Colonic mucosa (tissue), 4 donors: ENCODE measurements at regions not wholly inside any gene's neighbourhood (a gene's known extent, or its start where the extent isn't known, plus 50 kb on each side); places are given as distances from the start of the nearest gene placed in this dataset.

Experiments
- DNase-seq: peaks from one replicate; pipeline ENCODE4 v3.0.0-alpha.2; 2020
- H3K27ac ChIP-seq: fragments of 200-600 bp; one replicate; pipeline ENCODE4 v1.8.0; 2021
- H3K27me3 ChIP-seq: fragments of 200-600 bp; one replicate; pipeline ENCODE4 v1.8.0; 2021
- H3K36me3 ChIP-seq: fragments of 200-600 bp; one replicate; pipeline ENCODE4 v1.8.0; 2021
- H3K4me1 ChIP-seq: fragments of 200-600 bp; one replicate; pipeline ENCODE4 v1.8.0; 2021; ENCODE audit warnings: mild to moderate bottlenecking
- H3K4me3 ChIP-seq: fragments of 200-600 bp; one replicate; pipeline ENCODE4 v1.8.0; 2021
- H3K9ac ChIP-seq, 2 donors: one replicate each; pipeline ENCODE4 v1.7.0; 2013; ENCODE audit warnings: control low read depth in 2 of 2, low read depth in 2 of 2, low read length in 2 of 2
- H3K9me3 ChIP-seq: fragments of 200-600 bp; one replicate; pipeline ENCODE4 v1.8.0; 2021
- CTCF ChIP-seq: fragments of 200-600 bp; IDR thresholded peaks from one replicate; pipeline ENCODE4 v1.8.0; 2022; ENCODE audit warnings: antibody characterized with exemption, mild to moderate bottlenecking
- intact Hi-C: fragments of 100-400 bp; cut with DNase I; formaldehyde crosslinking; loops from one replicate; pipeline ENCODE4 v1.14.1; 2022
- donor health status: healthy.
- donor health status: DM: no; HTN: no; CAD: no.
- donor health status: DM: no; HTN: no; CAD: no.

GRCh38 chr4:60945641-60946040 lies 254.5 kb upstream of the ADGRL3 start:
- no peak for DNase-seq
- intact Hi-C loops, result no loop called here
- H3K4me3 ChIP-seq, result no peak overlapping the region

GRCh38 chr4:60948008-60948407 lies 252.1 kb upstream of the ADGRL3 start:
- no peak for DNase-seq
- Histone ChIP-seq H3K27ac (no peak overlapping the region), H3K36me3 (no peaks in the 10 kb centered on the region), H3K4me1 (no peaks in the 10 kb centered on the region), H3K27me3 (no peaks in the 10 kb centered on the region), H3K9ac (no peak overlapping the region), H3K9me3 (no peaks in the 10 kb centered on the region), H3K4me3 (no peak overlapping the region)
- TF ChIP-seq CTCF, result no peak
- intact Hi-C loops, result no loop called here

More at GRCh38 chr4:60945641-60946040, 254.5 kb upstream of the ADGRL3 start:
- Histone ChIP-seq H3K4me1 (no peaks in the 10 kb centered on the region), H3K36me3 (no peaks in the 10 kb centered on the region), H3K27me3 (no peaks in the 10 kb centered on the region), H3K9me3 (no peaks in the 10 kb centered on the region), H3K27ac (no peak overlapping the region), H3K9ac (no peak overlapping the region)
- no peak for TF ChIP-seq CTCF

- no peak for DNase-seq
Observed at GRCh38 chr4:60952921-60953320, 247.2 kb upstream of the ADGRL3 start.

GRCh38 chr4:60953826-60954225 lies 246.3 kb upstream of the ADGRL3 start:
- DNase-seq, result no peak
- Histone ChIP-seq H3K9me3 (no peaks in the 10 kb centered on the region), H3K27me3 (no peaks in the 10 kb centered on the region), H3K9ac (no peak overlapping the region), H3K4me1 (no peaks in the 10 kb centered on the region), H3K36me3 (no peaks in the 10 kb centered on the region), H3K27ac (no peak overlapping the region), H3K4me3 (no peak overlapping the region)
- intact Hi-C loops, result no loop called here
- no peak for TF ChIP-seq CTCF

More at GRCh38 chr4:60952921-60953320, 247.2 kb upstream of the ADGRL3 start:
- no peak overlapping the region for H3K27ac ChIP-seq
- no peak for TF ChIP-seq CTCF
- H3K9me3 ChIP-seq, result no peaks in the 10 kb centered on the region
- H3K4me1 ChIP-seq, result no peaks in the 10 kb centered on the region
- intact Hi-C loops, result no loop called here
- no peaks in the 10 kb centered on the region for H3K36me3 ChIP-seq
- H3K9ac ChIP-seq, result no peak overlapping the region
- no peaks in the 10 kb centered on the region for H3K27me3 ChIP-seq
- H3K4me3 ChIP-seq, result no peak overlapping the region

GRCh38 chr4:60962286-60962685 lies 237.8 kb upstream of the ADGRL3 start:
- TF ChIP-seq CTCF, result no peak
- Histone ChIP-seq H3K4me3 (no peak overlapping the region), H3K36me3 (no peaks in the 10 kb centered on the region), H3K4me1 (no peaks in the 10 kb centered on the region), H3K9me3 (no peaks in the 10 kb centered on the region), H3K27ac (no peak overlapping the region), H3K9ac (no peak overlapping the region), H3K27me3 (no peaks in the 10 kb centered on the region)
- DNase-seq, result no peak
- intact Hi-C loops, result no loop called here

GRCh38 chr4:60981534-60981933 lies 218.6 kb upstream of the ADGRL3 start:
- DNase-seq, result no peak
- TF ChIP-seq CTCF, result no peak
- Histone ChIP-seq H3K27me3 (no peaks in the 10 kb centered on the region), H3K9me3 (no peaks in the 10 kb centered on the region), H3K4me1 (no peaks in the 10 kb centered on the region), H3K27ac (no peak overlapping the region), H3K9ac (no peak overlapping the region), H3K36me3 (no peaks in the 10 kb centered on the region), H3K4me3 (no peak overlapping the region)
- intact Hi-C loops, result no loop called here
